ENCODE measurements at regions not wholly inside any gene's neighbourhood (a gene's known extent, or its start where the extent isn't known, plus 50 kb on each side); places are given as distances from the start of the nearest gene placed in this dataset.

- POLR2A ChIA-PET = no interaction called here
- WGBS (ENCODE audit: insufficient coverage, insufficient replicate concordance, low lambda C conversion rate, missing lambda C conversion rate) = 21% methylated on average over 9 of the region's 9 CpGs
- FAIRE-seq (no peak), ATAC-seq (no peak), DNase-seq (ENCODE audit: low read depth, low spot score) (no peak)
- Histone ChIP-seq H3K36me3 (ENCODE audit: control insufficient read depth in 2 of 2, insufficient read depth in 2 of 2, low read length in 1 of 2) (no peaks in the 10 kb centered on the region), H3K4me1 (ENCODE audit: control insufficient read depth, insufficient read depth, low read length) (no peaks in the 10 kb centered on the region), H2AFZ (ENCODE audit: control insufficient read depth, low read depth, low read length) (no peak overlapping the region), H3K9ac (ENCODE audit: control insufficient read depth, insufficient read depth, low read length) (no peak overlapping the region), H3K27me3 (replicated peaks in 1 of 2; ENCODE audit: control insufficient read depth in 2 of 2, insufficient read depth in 2 of 2, low read length in 1 of 2) (peaks cover 0 to 2% of the 10 kb centered on the region in 2 experiments; a peak in 1 of 4 replicates), H4K20me1 (ENCODE audit: control insufficient read depth, insufficient read depth) (no peaks in the 10 kb centered on the region), H3K4me3 (no peak overlapping the region), H3K27ac (ENCODE audit: control insufficient read depth, insufficient read depth) (no peak overlapping the region), H3K4me2 (ENCODE audit: control insufficient read depth, insufficient read depth) (no peak overlapping the region), H3K9me3 (replicated peaks; ENCODE audit: control insufficient read depth, insufficient read depth, low read length) (no peaks in the 10 kb centered on the region), H3K79me2 (ENCODE audit: control insufficient read depth, insufficient read depth, low read length) (no peaks in the 10 kb centered on the region)
- CTCF ChIA-PET = no interaction called here
- RAD21 ChIA-PET (ENCODE audit: unreplicated experiment) = no interaction called here
- BruUV-seq (replicated peaks) = no TSS peak
- SMC1A ChIA-PET (ENCODE audit: uncharacterized antibody, unreplicated experiment) = no interaction called here
- in situ Hi-C loops (cut with MboI) (no loop called here), intact Hi-C loops (cut with micrococcal nuclease; ENCODE audit: unreplicated experiment) (no loop called here)
- TF ChIP-seq RFX5 (IDR thresholded peaks at IDR 0.05; ENCODE audit: low read depth, low read length) (no peak), SP1 (IDR thresholded peaks at IDR 0.05; ENCODE audit: low read depth, low read length) (no peak)
Measured at GRCh38 chr15:93189561-93189960, 100.5 kb upstream of the RGMA start.

- POLR2A ChIA-PET = no interaction called here
- no peak overlapping the region for H3K4me3 ChIP-seq
- H3K27me3 ChIP-seq (replicated peaks in 1 of 2; ENCODE audit: control insufficient read depth in 2 of 2, insufficient read depth in 2 of 2, low read length in 1 of 2) = peaks cover 0 to 2% of the 10 kb centered on the region in 2 experiments; a peak in 1 of 4 replicates
- BruUV-seq (replicated peaks) = no TSS peak
- H3K4me2 ChIP-seq (ENCODE audit: control insufficient read depth, insufficient read depth) = no peak overlapping the region
- no peak for FAIRE-seq
- no peak overlapping the region for H3K9ac ChIP-seq (ENCODE audit: control insufficient read depth, insufficient read depth, low read length)
- no peaks in the 10 kb centered on the region for H3K79me2 ChIP-seq (ENCODE audit: control insufficient read depth, insufficient read depth, low read length)
- H3K9me3 ChIP-seq (replicated peaks; ENCODE audit: control insufficient read depth, insufficient read depth, low read length) = no peaks in the 10 kb centered on the region
- H2AFZ ChIP-seq (ENCODE audit: control insufficient read depth, low read depth, low read length) = no peak overlapping the region
- DNase-seq (ENCODE audit: low read depth, low spot score) = no peak
- RAD21 ChIA-PET (ENCODE audit: unreplicated experiment) = no interaction called here
- no peak overlapping the region for H3K27ac ChIP-seq (ENCODE audit: control insufficient read depth, insufficient read depth)
- SMC1A ChIA-PET (ENCODE audit: uncharacterized antibody, unreplicated experiment) = no interaction called here
- TF ChIP-seq HDAC2 (IDR thresholded peaks at IDR 0.05) (no peak), IRF5 (IDR thresholded peaks at IDR 0.05; ENCODE audit: borderline replicate concordance) (no peak), EED (IDR thresholded peaks at IDR 0.05; ENCODE audit: low read depth) (no peak), ZNF24 (IDR thresholded peaks at IDR 0.05) (no peak), E4F1 (IDR thresholded peaks at IDR 0.05; ENCODE audit: borderline replicate concordance, partially characterized antibody) (no peak)
- ATAC-seq = no peak
- H3K4me1 ChIP-seq (ENCODE audit: control insufficient read depth, insufficient read depth, low read length) = no peaks in the 10 kb centered on the region
- CTCF ChIA-PET = no interaction called here
- in situ Hi-C loops (cut with MboI) (no loop called here), intact Hi-C loops (cut with micrococcal nuclease; ENCODE audit: unreplicated experiment) (no loop called here)
- 0% methylated on average over 3 of the region's 3 CpGs for WGBS (ENCODE audit: insufficient coverage, insufficient replicate concordance, low lambda C conversion rate, missing lambda C conversion rate)
- H3K36me3 ChIP-seq (ENCODE audit: control insufficient read depth in 2 of 2, insufficient read depth in 2 of 2, low read length in 1 of 2) = no peaks in the 10 kb centered on the region
- no peaks in the 10 kb centered on the region for H4K20me1 ChIP-seq (ENCODE audit: control insufficient read depth, insufficient read depth)
Measured at GRCh38 chr15:93188236-93188635, 99.2 kb upstream of the RGMA start.

All from GM12878 (cell line).